ENCODE measurements at regions not wholly inside any gene's neighbourhood (a gene's known extent, or its start where the extent isn't known, plus 50 kb on each side); places are given as distances from the start of the nearest gene placed in this dataset.
"Not testable (repeated sequence)": the region's sequence is repeated elsewhere in the genome, so short reads cannot be mapped to it uniquely, and the experiment has no call there.

DNA sequence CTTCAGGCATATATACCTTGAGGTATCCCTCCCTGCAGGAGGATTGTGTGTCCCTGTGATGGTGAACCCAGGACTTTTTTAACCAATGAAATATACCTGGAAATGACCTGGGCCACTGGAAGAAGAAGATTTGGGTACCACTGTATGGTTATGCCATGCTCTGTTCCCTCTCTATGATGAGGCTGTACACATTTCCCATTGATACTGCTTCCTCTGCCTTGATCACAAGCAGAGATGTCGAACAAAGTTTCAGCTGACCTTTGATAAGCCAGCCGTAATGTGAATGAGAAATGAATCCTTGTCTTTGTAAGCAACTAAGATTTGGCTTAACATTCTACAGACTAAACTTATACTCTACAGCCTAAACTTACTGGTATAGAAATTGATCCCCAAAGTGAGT lies 78.4 kb upstream of the SPOPL start:
- no peak overlapping the region for H3K4me3 ChIP-seq (ENCODE audit: low read depth, low read length)
- CTCF ChIA-PET = no interaction called here
- no peak for DNase-seq (ENCODE audit: low read depth)
- TF ChIP-seq, protein P1, sequence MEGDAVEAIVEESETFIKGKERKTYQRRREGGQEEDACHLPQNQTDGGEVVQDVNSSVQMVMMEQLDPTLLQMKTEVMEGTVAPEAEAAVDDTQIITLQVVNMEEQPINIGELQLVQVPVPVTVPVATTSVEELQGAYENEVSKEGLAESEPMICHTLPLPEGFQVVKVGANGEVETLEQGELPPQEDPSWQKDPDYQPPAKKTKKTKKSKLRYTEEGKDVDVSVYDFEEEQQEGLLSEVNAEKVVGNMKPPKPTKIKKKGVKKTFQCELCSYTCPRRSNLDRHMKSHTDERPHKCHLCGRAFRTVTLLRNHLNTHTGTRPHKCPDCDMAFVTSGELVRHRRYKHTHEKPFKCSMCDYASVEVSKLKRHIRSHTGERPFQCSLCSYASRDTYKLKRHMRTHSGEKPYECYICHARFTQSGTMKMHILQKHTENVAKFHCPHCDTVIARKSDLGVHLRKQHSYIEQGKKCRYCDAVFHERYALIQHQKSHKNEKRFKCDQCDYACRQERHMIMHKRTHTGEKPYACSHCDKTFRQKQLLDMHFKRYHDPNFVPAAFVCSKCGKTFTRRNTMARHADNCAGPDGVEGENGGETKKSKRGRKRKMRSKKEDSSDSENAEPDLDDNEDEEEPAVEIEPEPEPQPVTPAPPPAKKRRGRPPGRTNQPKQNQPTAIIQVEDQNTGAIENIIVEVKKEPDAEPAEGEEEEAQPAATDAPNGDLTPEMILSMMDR (IDR thresholded peaks at IDR 0.05; ENCODE audit: insufficient read depth, low read depth, low read length) = no peak
- H3K36me3 ChIP-seq (ENCODE audit: control insufficient read depth, insufficient read depth, low read length) = no peaks in the 10 kb centered on the region
- H3K27me3 ChIP-seq (ENCODE audit: control insufficient read depth, insufficient read depth, low read length) = no peaks in the 10 kb centered on the region
- POLR2A ChIA-PET = no interaction called here

- H3K36me3 ChIP-seq (ENCODE audit: control insufficient read depth, insufficient read depth, low read length) = no peaks in the 10 kb centered on the region
- ChIA-PET CTCF (no interaction called here), POLR2A (interaction anchor here (0.6 kb wide), 1 partner anchor 119 kb away, joined by 3 read pairs; no protein-coding TSS in a partner anchor)
- H3K4me3 ChIP-seq (ENCODE audit: low read depth, low read length) = no peak overlapping the region
- TF ChIP-seq, protein P1 (IDR thresholded peaks at IDR 0.05; ENCODE audit: insufficient read depth, low read depth, low read length) = no peak
- no peaks in the 10 kb centered on the region for H3K27me3 ChIP-seq (ENCODE audit: control insufficient read depth, insufficient read depth, low read length)
- no peak for DNase-seq (ENCODE audit: low read depth)
These were observed 77.8 kb upstream of the SPOPL start for GRCh38 chr2:138423745-138424144.

DNA sequence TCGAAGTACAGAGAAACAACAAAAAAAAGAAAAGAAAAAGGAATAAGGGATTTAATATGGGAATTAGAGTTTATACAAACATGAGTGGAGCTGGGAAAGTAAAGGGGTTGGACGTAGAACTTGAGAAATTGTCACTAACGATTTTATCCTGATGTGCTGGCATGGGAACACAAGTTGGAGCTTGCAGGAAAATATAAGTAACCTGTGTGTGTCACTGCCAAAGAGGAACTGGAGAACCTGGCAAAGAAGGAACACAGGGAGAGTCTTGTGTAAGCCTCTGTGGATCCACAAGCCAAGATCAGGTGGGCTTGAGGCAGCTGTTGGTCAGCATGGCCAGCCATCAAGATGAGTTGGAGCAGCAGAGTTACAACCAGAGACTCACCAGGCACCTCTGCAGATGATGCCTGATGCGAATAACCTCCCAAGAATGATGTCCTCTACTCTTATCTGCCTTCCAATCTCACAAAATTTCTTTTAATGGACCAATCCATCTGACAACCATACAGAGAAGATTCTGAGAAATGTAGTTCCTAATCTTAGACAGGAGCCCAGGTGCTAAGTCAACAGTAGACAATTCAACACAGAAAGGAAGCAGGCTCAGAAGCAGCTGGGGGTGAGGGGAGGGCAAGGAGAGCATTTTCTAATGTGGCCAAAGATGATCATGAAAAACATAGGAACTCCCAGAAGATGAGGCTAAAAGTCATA lies 77.0 kb upstream of the SPOPL start:
- no peak for DNase-seq (ENCODE audit: low read depth)

GRCh38 chr2:138426116-138426515 lies 75.5 kb upstream of the SPOPL start:
- DNase-seq (ENCODE audit: low read depth); POLR2A ChIA-PET; H3K36me3 ChIP-seq (ENCODE audit: control insufficient read depth, insufficient read depth, low read length): not testable (repeated sequence)

More for the DNA sequence above, 77.0 kb upstream of the SPOPL start:
- POLR2A ChIA-PET = interaction anchor here (0.6 kb wide), 1 partner anchor 120 kb away, joined by 3 read pairs; no protein-coding TSS in a partner anchor
- H3K27me3 ChIP-seq (ENCODE audit: control insufficient read depth, insufficient read depth, low read length) = no peaks in the 10 kb centered on the region
- no peaks in the 10 kb centered on the region for H3K36me3 ChIP-seq (ENCODE audit: control insufficient read depth, insufficient read depth, low read length)
- TF ChIP-seq, protein P1 (IDR thresholded peaks at IDR 0.05; ENCODE audit: insufficient read depth, low read depth, low read length) = no peak
- CTCF ChIA-PET = no interaction called here
- H3K4me3 ChIP-seq (ENCODE audit: low read depth, low read length) = no peak overlapping the region

GRCh38 chr2:138428710-138429440 lies 72.7 kb upstream of the SPOPL start:
- Histone ChIP-seq H3K4me3 (ENCODE audit: low read depth, low read length) (no peak overlapping the region), H3K36me3 (ENCODE audit: control insufficient read depth, insufficient read depth, low read length) (no peaks in the 10 kb centered on the region), H3K27me3 (ENCODE audit: control insufficient read depth, insufficient read depth, low read length) (no peaks in the 10 kb centered on the region)
- no peak for DNase-seq (ENCODE audit: low read depth)
- TF ChIP-seq, protein P1 (IDR thresholded peaks at IDR 0.05; ENCODE audit: insufficient read depth, low read depth, low read length) = no peak
- CTCF ChIA-PET = interaction anchor here (0.6 kb wide), 1 partner anchor 151 kb away, joined by 3 read pairs; no protein-coding TSS in a partner anchor
- POLR2A ChIA-PET = no interaction called here

More at GRCh38 chr2:138426116-138426515, 75.5 kb upstream of the SPOPL start:
- CTCF ChIA-PET; H3K27me3 ChIP-seq (ENCODE audit: control insufficient read depth, insufficient read depth, low read length); H3K4me3 ChIP-seq (ENCODE audit: low read depth, low read length): not testable (repeated sequence)

All from BJ (cell line).